ENCODE measurements at regions not wholly inside any gene's neighbourhood (a gene's known extent, or its start where the extent isn't known, plus 50 kb on each side); places are given as distances from the start of the nearest gene placed in this dataset.

- TF ChIP-seq EZH2 (optimal IDR thresholded peaks at IDR 0.05; ENCODE audit: low read depth, low read length) (no peak), CTCF (IDR thresholded peaks at IDR 0.05; ENCODE audit: low read length) (no peak)
Observed at GRCh38 chr3:178437236-178437635, 99.0 kb upstream of the KCNMB2 start.

Measured in MM.1S (cell line).